ENCODE measurements at regions not wholly inside any gene's neighbourhood (a gene's known extent, or its start where the extent isn't known, plus 50 kb on each side); places are given as distances from the start of the nearest gene placed in this dataset.
"Not testable (repeated sequence)": the region's sequence is repeated elsewhere in the genome, so short reads cannot be mapped to it uniquely, and the experiment has no call there.

DNA sequence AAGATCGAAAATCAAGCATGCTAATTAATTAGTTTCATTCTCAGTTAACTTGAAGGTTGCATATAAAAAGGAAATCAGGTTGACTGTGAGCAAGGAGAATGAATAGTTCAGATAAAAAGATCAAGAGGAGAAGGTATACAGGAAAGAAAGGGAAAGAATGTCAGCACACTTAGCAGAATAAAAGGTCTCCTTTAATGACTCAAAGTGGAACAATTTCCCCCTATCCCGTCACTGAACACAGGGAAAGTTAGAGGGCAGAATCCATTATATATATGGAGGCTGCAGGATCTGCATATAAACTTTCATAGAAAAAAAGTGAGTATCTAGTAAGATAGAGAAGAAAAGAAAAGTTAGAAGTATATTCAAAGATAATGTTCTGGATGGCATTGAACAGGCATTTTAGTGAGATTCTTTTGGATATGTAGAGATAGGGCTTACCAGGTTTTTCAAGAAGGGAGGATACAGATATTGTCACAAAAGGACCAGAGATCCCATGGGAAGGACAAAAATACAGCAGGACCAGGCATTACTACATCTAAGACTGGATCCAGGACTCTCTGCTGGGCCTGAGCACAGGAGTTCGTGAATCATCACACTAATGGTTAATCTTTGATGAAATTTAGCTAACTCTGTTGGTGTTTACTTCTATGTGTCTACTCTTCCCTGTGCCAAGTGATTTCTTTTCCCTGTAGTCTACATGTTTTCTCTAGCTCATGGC lies 988.2 kb upstream of the ARRDC3 start:
- DNase-seq: no peak

DNA sequence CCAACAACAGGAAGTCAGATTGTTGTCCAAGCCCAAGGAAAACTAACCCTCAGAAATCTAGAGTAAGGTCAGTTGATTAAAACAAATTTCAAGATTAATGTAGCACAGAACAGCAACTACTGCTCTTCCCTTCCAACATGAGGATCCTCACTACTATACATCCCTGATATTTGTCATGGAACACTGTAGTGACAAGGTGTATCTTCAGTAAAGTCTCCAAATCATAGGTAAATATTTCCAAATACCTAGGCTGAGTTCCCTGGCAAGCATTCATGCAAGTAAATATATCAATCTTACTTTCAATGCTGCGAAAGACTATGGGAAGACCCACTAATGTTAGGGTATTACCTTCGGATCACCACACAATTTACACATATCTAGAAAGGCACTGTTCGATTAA lies 986.9 kb upstream of the ARRDC3 start:
- DNase-seq: no peak

DNA sequence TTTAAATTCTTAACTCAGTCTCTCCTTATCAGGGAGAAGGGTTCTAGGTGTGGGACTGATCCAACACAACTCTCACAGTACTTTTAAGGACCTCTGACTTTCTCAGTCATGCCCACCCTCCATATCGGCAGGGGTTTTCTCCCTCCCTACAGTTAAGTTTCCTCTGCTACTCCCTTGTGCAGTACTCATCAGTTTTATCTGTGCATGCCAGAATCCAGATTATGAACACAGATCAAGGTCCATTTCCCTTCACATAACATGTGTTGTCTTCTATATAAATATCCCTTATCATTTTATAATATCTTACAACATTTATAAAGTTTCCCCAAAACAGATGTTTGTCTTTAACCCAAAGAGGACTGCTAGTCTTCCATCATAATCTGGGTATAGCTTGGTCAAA lies 986.5 kb upstream of the ARRDC3 start:
- DNase-seq: no peak

DNA sequence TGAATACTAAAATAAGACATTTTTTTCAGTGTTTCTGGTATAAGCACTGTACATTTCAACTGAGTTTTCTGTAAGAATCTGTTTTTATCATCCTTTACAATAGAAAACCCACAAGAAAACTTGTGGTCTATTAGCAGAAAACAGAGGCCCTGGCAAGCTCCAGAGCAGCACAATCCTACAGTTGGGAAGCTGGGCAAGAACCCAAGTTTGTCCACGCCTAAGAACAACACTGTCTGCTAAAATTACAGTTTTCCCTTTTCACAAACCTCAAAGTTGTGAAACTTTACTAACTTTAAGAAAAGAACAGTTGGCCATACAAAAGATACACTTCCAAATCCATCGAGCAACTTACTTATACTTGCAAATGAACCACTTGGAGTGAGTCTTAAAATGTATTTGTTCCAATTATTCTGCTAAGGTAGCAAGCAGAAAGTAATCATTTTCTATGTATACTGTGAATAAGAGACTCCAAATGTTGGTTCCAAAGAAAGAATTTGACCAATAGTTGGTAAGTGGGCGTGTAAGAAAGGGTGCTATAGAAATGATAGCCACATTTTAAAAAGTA lies 982.0 kb upstream of the ARRDC3 start:
- no peak for DNase-seq

DNA sequence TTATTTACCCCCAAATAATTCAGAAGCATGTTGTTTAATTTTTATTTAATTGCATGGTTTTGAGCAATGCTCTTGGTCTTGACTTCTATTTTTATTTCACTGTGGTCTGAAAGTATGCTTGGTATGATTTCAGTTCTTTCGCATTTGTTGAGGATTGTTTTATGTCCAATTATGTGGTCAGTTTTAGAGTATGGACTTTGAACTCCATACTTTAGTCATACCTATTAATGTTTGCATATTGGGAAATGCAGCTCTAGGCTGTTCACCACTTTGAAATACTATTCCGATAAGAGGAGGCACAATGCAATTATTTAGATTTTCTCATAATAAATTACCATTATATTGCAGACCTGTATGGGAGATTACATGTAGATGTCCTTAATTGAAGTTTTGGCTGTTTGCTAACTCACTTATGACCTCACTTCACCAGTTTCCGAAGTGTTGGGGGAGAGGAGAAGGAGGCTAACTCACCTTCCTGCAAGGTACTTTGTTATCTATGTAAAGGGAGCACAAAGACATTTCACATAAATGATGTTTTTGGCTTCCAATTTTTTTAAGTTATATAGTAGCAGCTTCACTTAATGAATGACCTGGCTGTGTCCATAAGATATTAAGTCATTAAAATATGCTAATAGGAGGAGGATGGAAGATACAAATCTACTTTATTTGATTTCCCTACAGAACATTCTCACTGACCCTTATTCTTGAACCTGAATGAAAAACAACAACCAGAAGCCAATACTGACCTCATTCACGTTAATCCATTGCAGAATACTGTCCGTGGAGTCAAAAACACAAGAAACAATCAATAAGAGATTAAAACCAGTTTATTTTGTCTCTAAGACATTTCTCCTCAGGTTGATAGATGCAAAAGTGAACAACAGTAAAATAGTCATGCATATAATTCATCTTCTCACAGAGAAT lies 970.3 kb upstream of the ARRDC3 start:
- no peak for DNase-seq

DNA sequence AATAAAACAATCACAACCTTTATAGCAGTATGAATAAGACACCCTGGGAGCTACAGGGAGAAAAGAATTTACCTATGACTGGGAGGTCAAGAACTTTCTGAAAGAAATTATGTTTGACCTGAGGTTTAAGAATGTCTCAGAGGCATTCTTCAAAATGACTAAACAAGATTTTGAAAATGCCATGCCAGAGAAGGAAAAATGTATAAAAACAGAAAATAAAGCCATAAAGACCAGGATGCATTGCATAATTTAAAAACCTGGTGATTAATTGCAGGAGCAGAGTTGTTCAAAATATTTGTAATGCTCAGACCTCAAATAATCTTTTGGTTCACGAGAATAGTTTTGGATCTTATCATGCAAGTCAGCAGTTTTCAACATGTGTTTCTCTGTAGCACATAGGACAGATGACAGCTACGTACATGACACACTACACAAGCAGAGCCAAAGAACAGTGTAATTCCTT lies 954.7 kb upstream of the ARRDC3 start:
- DNase-seq: no peak

GRCh38 chr5:92332039-92332438 lies 948.9 kb upstream of the ARRDC3 start:
- no peak for DNase-seq

- no peak for DNase-seq
These were observed 947.2 kb upstream of the ARRDC3 start for GRCh38 chr5:92330365-92330764.

DNA sequence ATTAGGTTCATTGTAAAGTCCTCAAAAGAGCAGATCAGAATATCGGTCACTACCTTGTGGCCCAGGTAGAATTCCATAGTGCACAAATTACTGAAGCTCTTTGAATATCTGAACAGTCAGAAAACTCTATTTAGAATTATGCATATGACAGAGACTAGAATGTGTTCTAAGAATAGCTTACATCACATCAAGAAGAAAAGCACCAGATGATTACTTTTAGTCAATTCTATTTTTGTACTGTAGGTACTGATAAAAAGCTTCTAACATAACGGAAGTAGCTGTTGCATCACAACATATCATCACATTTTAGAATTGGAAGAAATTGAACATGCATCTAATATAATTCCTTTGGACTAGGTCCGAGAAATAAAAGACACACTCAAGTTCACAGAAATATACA lies 946.6 kb upstream of the ARRDC3 start:
- no peak for DNase-seq

- no peak for DNase-seq
These were observed 945.6 kb upstream of the ARRDC3 start for GRCh38 chr5:92328584-92329259.

DNA sequence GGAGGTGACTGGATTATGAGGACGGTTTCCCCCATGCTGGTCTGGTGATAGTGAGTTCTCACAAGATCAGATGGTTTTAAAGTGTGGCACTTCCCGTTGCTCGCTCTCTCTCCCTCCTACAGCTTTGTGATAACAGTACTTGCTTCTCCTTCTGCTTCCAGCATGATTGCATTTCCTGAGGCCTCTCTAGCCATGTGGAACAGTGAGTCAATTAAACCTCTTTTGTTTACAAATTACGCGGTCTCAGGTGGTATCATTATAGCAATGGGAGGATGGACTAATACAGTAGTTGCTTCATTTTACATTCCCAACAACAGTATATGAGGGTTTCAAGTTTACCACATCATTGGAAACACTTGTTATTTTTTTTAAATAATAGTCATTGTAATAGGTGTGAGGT lies 937.3 kb upstream of the ARRDC3 start:
- no peak for DNase-seq

- no peak for DNase-seq
These were observed 930.3 kb upstream of the ARRDC3 start for GRCh38 chr5:92313385-92313784.

GRCh38 chr5:92309336-92309991 lies 926.3 kb upstream of the ARRDC3 start:
- DNase-seq: no peak

DNA sequence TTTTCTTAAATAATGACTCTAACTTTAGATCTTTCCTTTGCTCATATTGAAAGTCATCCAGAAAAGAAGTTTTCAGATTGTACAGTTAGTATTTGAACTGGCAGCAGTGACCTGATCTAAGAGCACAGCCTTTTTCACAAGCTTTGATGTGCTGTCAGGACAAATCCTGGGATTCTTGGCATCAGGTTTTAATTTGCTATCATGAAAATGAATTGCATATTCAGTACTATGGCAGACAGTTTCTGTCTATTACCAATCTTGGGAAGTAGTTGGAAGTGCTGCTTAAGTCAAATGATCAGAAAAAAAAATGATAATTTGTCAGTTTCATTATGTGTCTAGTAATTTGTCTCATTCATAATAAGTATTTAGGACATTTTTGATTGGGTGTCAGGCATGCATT lies 925.6 kb upstream of the ARRDC3 start:
- no peak for DNase-seq

GRCh38 chr5:92302356-92302755 lies 919.2 kb upstream of the ARRDC3 start:
- DNase-seq: not testable (repeated sequence)

DNA sequence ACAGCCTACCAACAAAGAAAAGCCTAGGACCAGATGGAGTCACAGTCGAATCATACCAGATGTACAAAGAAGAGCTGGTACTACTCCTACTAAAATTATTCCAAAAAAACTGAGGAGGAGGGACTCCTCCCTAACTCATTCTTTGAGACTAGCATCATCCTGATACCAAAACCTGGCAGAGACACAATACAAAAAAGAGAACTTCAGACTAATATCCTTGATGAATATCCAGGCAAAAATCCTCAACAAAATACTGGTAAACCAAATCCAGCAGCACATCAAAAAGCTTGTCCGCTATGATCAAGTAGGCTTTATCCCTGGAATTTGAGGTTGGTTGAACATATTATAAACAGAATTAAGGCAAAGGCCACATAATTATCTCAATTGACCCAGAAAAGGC lies 900.4 kb upstream of the ARRDC3 start:
- DNase-seq: no peak

DNA sequence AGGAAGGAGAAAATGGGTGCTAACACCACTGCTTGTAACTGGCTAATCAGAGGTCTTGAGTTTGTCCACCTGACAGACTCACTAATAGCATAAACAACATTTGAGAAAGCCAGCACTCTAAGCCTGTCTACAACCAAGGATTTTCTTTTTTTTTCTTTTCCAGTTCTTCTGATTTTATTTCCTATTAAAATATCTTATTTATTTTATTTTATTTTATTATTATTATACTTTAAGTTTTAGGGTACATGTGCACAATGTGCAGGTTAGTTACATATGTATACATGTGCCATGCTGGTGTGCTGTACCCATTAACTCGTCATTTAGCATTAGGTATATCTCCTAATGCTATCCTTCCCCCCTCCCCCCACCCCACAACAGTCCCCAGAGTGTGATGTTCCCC lies 888.6 kb upstream of the ARRDC3 start:
- DNase-seq: not testable (repeated sequence)

DNA sequence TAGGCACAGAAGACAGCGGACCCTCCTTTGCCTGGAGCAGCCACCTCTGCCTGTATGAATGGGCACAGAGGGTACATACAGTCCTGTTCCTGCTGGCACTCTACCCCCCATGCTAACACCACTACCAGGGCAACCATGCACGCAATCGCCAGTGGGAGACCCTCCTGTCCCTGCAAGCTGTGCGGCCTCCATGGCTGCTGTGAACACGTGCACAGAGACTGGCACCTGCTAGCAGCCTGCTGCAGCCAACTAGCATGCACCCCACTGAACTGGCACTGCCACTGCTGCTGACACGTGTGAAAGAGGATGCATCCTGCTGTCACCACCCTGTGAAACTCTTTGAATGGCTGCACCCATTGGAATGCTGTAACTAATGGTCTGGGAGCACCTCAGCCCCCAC lies 885.2 kb upstream of the ARRDC3 start:
- DNase-seq: no peak

DNA sequence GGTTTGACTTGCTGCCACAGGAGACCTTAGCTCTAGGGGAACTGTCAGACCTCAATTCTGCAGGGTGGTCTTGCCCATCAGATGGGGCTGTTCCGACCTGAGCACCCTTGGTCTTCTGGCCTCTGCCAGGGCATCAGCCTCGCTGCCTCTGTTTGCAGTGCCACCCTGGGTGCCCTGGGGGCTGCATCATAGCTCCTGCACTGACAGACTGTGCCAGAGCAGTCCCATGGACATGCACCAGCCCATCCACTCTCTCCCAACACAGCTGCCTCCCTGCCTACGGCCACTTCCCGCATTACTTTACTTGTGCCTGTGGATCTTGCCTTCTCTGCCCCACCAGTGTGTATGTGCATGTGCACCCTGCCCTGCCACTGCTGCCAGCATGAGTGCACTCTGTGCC lies 884.7 kb upstream of the ARRDC3 start:
- no peak for DNase-seq

DNA sequence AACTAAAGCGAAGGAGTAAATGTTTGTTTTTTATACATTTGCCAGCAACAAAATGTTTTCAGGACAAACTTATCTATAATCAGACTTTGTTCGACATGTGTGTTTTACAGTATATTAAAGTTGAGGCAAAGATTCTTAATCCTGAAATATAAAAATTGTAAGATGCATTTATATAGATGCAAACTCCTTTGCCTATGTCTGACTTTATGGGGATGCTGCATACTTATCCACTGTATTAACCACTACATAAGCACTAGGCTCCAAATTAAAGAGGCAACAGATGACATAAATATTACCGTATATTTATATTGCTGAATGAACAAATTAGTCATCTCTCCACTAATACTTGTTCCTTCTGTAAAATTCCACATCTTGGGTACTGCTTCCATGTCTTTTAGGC lies 882.7 kb upstream of the ARRDC3 start:
- DNase-seq: no peak

- DNase-seq: not testable (repeated sequence)
These were observed 872.5 kb upstream of the ARRDC3 start for GRCh38 chr5:92255605-92256004.

GRCh38 chr5:92248518-92248917 lies 865.4 kb upstream of the ARRDC3 start:
- DNase-seq: no peak

DNA sequence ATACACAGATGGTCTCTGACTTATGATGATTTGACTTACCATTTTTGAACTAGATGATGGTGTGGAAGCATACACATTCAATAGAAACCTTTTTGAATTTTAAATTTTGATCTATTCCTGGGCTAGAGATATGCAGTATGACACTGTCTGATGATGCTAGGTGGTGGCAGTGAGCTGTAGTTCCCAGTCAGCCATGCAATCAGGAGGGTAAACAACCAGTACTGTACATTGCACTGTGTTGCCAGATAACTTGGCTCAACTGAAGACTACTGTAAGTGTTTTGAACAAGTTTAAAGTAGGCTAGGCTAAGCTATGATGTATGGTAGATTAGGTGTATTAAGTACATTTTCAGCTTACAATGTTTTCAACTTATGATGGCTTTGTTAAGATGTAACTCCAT lies 859.1 kb upstream of the ARRDC3 start:
- no peak for DNase-seq

Data from inflammatory macrophage (primary cell).